NT2/D1 (cell line): ENCODE measurements at regions not wholly inside any gene's neighbourhood (a gene's known extent, or its start where the extent isn't known, plus 50 kb on each side); places are given as distances from the start of the nearest gene placed in this dataset.

Experiments
- DNase-seq: peaks from one replicate; pipeline ENCODE4 v3.0.0-alpha.2; 2011; ENCODE audit warnings: low read depth, low spot score
- H3K27me3 ChIP-seq: 2 replicates; pipeline ENCODE4 v1.6.0; 2011; ENCODE audit warnings: mild to moderate bottlenecking; ENCODE audit not compliant: insufficient read length, insufficient read depth
- H3K36me3 ChIP-seq: 2 replicates; pipeline ENCODE4 v1.6.1; 2011; ENCODE audit warnings: mild to moderate bottlenecking, low read length, mixed read lengths; ENCODE audit not compliant: insufficient read depth, insufficient read length
- H3K4me1 ChIP-seq: 2 replicates; pipeline ENCODE4 v1.5.1; 2011; ENCODE audit not compliant: insufficient read depth, insufficient read length
- H3K4me3 ChIP-seq: 2 replicates; pipeline ENCODE4 v1.5.1; 2011; ENCODE audit warnings: low read depth; ENCODE audit not compliant: insufficient read length
- H3K9ac ChIP-seq: 2 replicates; pipeline ENCODE4 v1.6.0; 2011; ENCODE audit warnings: low read depth; ENCODE audit not compliant: insufficient read length
- H3K9me3 ChIP-seq: 2 replicates; pipeline ENCODE4 v1.5.1; 2011; ENCODE audit warnings: mild to moderate bottlenecking, low read length; ENCODE audit not compliant: insufficient read depth
- SUZ12 ChIP-seq: IDR thresholded peaks from 2 replicates; pipeline ENCODE4 v1.6.1; 2011; ENCODE audit not compliant: insufficient read length, insufficient read depth; ENCODE audit errors: extremely low read depth
- YY1 ChIP-seq: IDR thresholded peaks from 2 replicates; pipeline ENCODE4 v1.6.1; 2011; ENCODE audit not compliant: insufficient read length, insufficient read depth
- ZNF274 ChIP-seq: IDR thresholded peaks from 2 replicates; pipeline ENCODE4 v1.6.1; 2011; ENCODE audit warnings: mild to moderate bottlenecking, low read depth, low read length

DNA sequence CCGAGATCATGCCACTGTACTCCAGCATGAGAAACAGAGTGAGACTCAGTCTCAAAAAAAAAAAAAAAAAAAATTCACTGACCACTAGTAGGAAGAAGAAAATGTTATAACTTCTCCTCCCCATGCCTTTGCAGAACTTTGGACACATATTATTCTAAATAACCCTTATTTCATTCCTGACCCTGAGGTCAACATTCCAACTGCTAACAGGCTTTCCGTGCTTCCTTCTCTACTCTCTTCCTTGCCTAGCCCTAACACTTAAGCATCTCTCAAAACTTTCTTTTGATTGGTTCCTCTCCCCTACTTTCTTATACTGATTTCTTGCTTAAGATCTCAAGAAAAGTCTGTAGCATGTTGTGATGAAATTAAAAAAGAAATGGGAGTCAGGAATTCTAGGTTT, 146.8 kb downstream of the MEX3B start:
- Histone ChIP-seq H3K36me3 (no peaks in the 10 kb centered on the region), H3K4me1 (no peaks in the 10 kb centered on the region), H3K9ac (no peak overlapping the region), H3K9me3 (no peaks in the 10 kb centered on the region), H3K4me3 (no peak overlapping the region), H3K27me3 (no peaks in the 10 kb centered on the region)
- DNase-seq = no peak
- TF ChIP-seq ZNF274 (no peak), YY1 (no peak), SUZ12 (no peak)

DNA sequence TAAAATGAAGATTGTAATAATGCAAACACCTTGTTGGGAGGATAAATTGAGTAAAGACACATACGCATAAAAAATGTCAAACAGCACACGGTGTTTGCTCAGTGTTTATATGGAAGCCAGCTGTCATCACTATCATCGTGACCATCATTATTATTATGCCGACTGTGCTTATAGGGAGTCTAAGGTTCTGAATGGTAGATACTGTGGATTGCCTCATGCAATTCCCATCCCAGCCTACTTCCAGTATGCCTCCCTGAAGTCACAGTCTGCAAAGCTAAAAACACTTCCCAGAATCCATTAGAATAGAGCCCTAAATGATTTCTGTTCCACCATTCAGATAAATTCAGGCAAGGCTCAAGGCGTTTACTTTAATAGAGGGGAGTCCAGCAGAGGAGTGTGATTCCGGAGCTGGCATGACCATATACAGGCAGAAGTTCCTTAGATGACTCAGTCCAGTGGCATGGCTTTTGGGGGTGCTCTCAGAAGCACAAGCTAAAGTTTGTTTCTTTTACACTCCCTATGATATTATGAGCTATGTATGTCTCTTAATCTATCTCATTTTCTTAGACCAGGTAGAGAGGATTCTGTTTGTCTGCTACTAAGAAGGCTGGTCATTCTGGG, 148.7 kb downstream of the MEX3B start:
- no peaks in the 10 kb centered on the region for H3K4me1 ChIP-seq
- H3K9me3 ChIP-seq = no peaks in the 10 kb centered on the region
- H3K36me3 ChIP-seq = no peaks in the 10 kb centered on the region
- no peak for TF ChIP-seq SUZ12
- TF ChIP-seq YY1 = no peak
- TF ChIP-seq ZNF274 = no peak
- H3K4me3 ChIP-seq = no peak overlapping the region
- no peak overlapping the region for H3K9ac ChIP-seq
- H3K27me3 ChIP-seq = no peaks in the 10 kb centered on the region
- DNase-seq = no peak

DNA sequence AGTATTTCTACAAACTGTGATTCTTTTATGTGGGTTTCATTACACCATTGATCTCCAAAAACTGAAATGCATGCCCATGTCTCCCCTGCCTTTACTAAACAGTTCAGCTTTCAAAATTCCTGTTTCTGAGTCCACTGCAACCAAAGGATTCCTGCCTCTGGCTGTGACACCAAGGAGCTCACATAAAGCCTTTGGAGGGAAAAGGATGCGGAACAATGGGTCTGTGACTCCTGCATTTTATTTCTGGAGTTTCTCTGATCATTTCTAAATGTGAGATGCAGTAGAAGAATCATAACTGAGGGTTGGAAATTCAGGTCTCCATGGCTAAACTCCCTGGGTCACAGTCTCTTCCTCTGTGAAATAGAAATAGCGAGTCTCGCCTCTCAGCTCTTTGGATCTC, 149.5 kb downstream of the MEX3B start:
- no peak for DNase-seq
- Histone ChIP-seq H3K9ac (no peak overlapping the region), H3K4me3 (no peak overlapping the region), H3K27me3 (no peaks in the 10 kb centered on the region), H3K9me3 (no peaks in the 10 kb centered on the region), H3K36me3 (no peaks in the 10 kb centered on the region), H3K4me1 (no peaks in the 10 kb centered on the region)
- no peak for TF ChIP-seq SUZ12
- no peak for TF ChIP-seq ZNF274
- TF ChIP-seq YY1 = no peak

DNA sequence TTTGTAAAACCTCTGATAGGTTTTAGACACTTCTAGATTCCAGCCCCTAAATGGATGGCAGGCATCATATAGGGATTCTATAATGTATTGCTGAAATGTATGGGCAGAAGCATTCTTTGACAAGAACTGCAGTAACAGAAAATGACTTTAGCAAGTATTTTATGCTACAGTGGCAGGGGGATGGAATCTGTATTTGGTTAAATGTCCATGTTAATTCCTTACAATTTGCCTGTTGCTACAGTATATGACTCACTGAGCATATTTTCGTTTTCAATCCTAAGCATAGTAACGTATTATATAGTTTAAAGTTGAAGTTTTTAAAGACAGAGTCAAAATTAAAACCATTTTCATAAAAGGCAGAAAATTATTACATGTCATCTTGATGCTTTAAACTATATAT, 150.1 kb downstream of the MEX3B start:
- H3K9ac ChIP-seq = no peak overlapping the region
- H3K4me1 ChIP-seq = no peaks in the 10 kb centered on the region
- TF ChIP-seq SUZ12 = no peak
- no peak for TF ChIP-seq YY1
- no peak for TF ChIP-seq ZNF274
- H3K9me3 ChIP-seq = no peaks in the 10 kb centered on the region
- H3K36me3 ChIP-seq = no peaks in the 10 kb centered on the region
- no peaks in the 10 kb centered on the region for H3K27me3 ChIP-seq
- no peak for DNase-seq
- H3K4me3 ChIP-seq = no peak overlapping the region

DNA sequence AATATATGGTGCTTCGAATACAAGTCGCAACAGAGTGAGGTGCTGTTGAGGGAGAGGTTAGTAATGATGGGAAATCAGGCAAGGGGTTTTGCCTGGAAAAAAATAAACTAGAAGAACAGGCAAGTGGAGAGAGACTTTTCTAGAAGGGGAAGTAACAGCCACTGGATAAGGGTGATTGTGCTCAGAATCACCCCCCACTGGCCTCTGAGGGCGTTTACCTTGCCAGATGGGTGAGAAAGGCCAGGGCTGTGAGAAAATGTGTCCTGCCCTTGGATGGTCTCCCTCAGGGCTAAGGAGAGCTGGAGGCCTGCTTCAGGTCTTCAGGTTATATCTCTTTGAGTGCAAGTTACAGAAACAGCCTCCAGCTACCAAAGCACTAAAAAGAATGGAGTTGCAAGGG, 151.8 kb downstream of the MEX3B start:
- Histone ChIP-seq H3K9ac (no peak overlapping the region), H3K36me3 (no peaks in the 10 kb centered on the region), H3K9me3 (no peaks in the 10 kb centered on the region), H3K27me3 (no peaks in the 10 kb centered on the region), H3K4me1 (no peaks in the 10 kb centered on the region), H3K4me3 (no peak overlapping the region)
- TF ChIP-seq YY1 (no peak), SUZ12 (no peak)
- no peak for DNase-seq

DNA sequence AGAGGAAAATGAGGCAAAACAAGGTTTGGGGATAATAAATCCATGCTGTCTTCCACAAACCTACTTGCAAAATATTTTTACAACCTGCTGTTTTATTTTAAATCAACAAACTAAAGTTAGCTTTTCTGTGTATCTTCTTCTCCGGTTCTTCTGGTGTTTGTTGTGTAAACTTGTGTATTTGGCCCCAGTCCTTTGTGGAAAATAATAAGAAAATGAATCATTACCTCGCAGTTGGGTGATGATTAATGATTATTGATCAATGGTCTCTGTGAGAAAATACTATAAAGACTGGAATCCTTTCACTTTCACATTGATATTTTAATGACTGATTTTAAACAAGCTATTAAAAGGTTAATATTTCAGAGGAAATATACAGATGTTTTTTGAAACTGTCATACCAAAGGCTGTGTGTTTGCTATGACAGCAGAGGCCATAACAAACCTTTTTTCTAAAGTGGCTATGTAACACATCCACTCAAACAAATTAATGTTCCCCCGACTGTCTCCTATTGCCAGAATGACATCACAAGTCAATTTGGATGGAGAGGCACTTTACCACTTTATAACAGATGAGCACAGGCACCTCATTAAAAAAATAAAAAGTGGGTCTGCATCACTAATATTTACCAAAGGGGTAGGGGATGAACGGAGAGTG, 152.5 kb downstream of the MEX3B start:
- no peak for DNase-seq
- TF ChIP-seq ZNF274 (no peak), SUZ12 (no peak), YY1 (no peak)
- H3K4me1 ChIP-seq = no peaks in the 10 kb centered on the region

DNA sequence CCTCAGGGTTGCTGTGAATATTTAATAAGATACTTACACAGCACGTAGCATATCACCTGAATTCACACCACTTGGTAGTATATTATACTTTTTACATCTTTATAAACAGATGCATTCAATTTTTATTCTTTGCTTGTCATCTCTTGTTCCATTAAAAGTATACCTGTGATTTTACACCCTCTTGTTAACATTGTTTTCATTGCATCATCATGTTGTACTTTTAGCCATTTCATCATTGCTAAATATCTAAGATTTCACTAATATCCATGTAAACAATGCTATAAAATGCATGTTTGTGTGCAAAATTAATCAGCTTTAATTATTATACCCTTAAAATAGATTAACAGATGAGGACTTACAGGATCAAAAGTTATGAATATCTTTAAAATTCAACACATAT, 155.3 kb downstream of the MEX3B start:
- DNase-seq = no peak
- Histone ChIP-seq H3K4me3 (no peak overlapping the region), H3K9me3 (no peaks in the 10 kb centered on the region), H3K4me1 (no peaks in the 10 kb centered on the region), H3K36me3 (no peaks in the 10 kb centered on the region), H3K9ac (no peak overlapping the region), H3K27me3 (no peaks in the 10 kb centered on the region)
- no peak for TF ChIP-seq SUZ12
- TF ChIP-seq ZNF274 = no peak
- TF ChIP-seq YY1 = no peak

More for the DNA sequence above, 152.5 kb downstream of the MEX3B start:
- Histone ChIP-seq H3K9ac (no peak overlapping the region), H3K36me3 (no peaks in the 10 kb centered on the region), H3K4me3 (no peak overlapping the region), H3K27me3 (no peaks in the 10 kb centered on the region), H3K9me3 (no peaks in the 10 kb centered on the region)
